22Rv1 (cell line): ENCODE measurements at regions not wholly inside any gene's neighbourhood (a gene's known extent, or its start where the extent isn't known, plus 50 kb on each side); places are given as distances from the start of the nearest gene placed in this dataset.

ENCODE experiments used
- CTCF ChIP-seq: fragments of 450-650 bp; IDR thresholded peaks from 2 replicates; pipeline ENCODE4 v1.5.1; 2017; ENCODE audit warnings: mild to moderate bottlenecking
- ZFX ChIP-seq: fragments of 450-650 bp; IDR thresholded peaks from 2 replicates; pipeline ENCODE4 v1.6.1; 2017; ENCODE audit warnings: antibody characterized with exemption, borderline replicate concordance

GRCh38 chr12:115758183-115758582 lies 519.3 kb downstream of the MED13L start:
- TF ChIP-seq CTCF (no peak), ZFX (no peak)
